ENCODE measurements at regions not wholly inside any gene's neighbourhood (a gene's known extent, or its start where the extent isn't known, plus 50 kb on each side); places are given as distances from the start of the nearest gene placed in this dataset.

- H4K20me1 ChIP-seq (ENCODE audit: control insufficient read depth, insufficient read depth, low read length, poor library complexity, severe bottlenecking), result no peaks in the 10 kb centered on the region
- H3K9me3 ChIP-seq (ENCODE audit: control extremely low read depth in 1 of 3, control insufficient read depth in 2 of 3, insufficient read depth in 1 of 3, low read length in 2 of 3), result peaks cover 0 to 11% (median 1%) of the 10 kb centered on the region in 3 donors
- Mint-ChIP-seq H3K9me3 (ENCODE audit: insufficient read depth) (peaks cover 9% of the 10 kb centered on the region), H3K27me3 (no peaks in the 10 kb centered on the region), H3K4me3 (no peak overlapping the region), H3K27ac (no peak overlapping the region), H3K4me1 (no peaks in the 10 kb centered on the region)
- no peaks in the 10 kb centered on the region for H3K4me1 ChIP-seq (ENCODE audit: control insufficient read depth in 2 of 2, insufficient read depth in 2 of 2, low read length in 2 of 2)
- DNase-seq, result no peak
- ChIA-PET POLR2A (no interaction called here), CTCF (no interaction called here)
- no peak overlapping the region for H2AFZ ChIP-seq (ENCODE audit: insufficient read depth, low read depth, low read length, poor library complexity, severe bottlenecking)
- H3K27ac ChIP-seq (ENCODE audit: low read length in 2 of 2), result no peak overlapping the region
- no peak for ATAC-seq (ENCODE audit: low read depth)
- no peaks in the 10 kb centered on the region for H3K79me2 ChIP-seq (ENCODE audit: control insufficient read depth, insufficient read depth, low read length)
- no CpG with 5 or more reads among the region's 1 CpG for WGBS (ENCODE audit: insufficient coverage)
- no peaks in the 10 kb centered on the region for H3K27me3 ChIP-seq (replicated peaks in 1 of 4; ENCODE audit: control extremely low read depth in 1 of 4, control insufficient read depth in 3 of 4, insufficient read depth in 4 of 4, low read length in 3 of 4)
- H3K4me2 ChIP-seq (replicated peaks; ENCODE audit: low read depth, low read length, poor library complexity, severe bottlenecking), result no peak overlapping the region
- intact Hi-C loops (cut with micrococcal nuclease), result no loop called here
- no peaks in the 10 kb centered on the region for H3K36me3 ChIP-seq (replicated peaks in 1 of 2; ENCODE audit: control extremely low read depth in 1 of 2, control insufficient read depth in 1 of 2, extremely low read depth in 1 of 2, insufficient read depth in 2 of 2, low read length in 1 of 2)
- no peak overlapping the region for H3K9ac ChIP-seq (ENCODE audit: low read length)
- no peak for TF ChIP-seq EZH2 (IDR thresholded peaks at IDR 0.05; ENCODE audit: borderline replicate concordance, insufficient read depth, low read depth, low read length, poor library complexity, severe bottlenecking)
- no peak overlapping the region for H3K4me3 ChIP-seq (ENCODE audit: control extremely low read depth in 1 of 5, extremely low read depth in 1 of 5, insufficient read depth in 1 of 5, low read depth in 2 of 5, low read length in 4 of 5)
Observed at GRCh38 chr14:43651896-43652295, 855.2 kb downstream of the FSCB start.

- Mint-ChIP-seq H3K4me3 (no peak overlapping the region), H3K4me1 (no peaks in the 10 kb centered on the region), H3K27me3 (no peaks in the 10 kb centered on the region), H3K9me3 (ENCODE audit: insufficient read depth) (peaks cover 9% of the 10 kb centered on the region), H3K27ac (no peak overlapping the region)
- Histone ChIP-seq H3K4me3 (ENCODE audit: control extremely low read depth in 1 of 5, extremely low read depth in 1 of 5, insufficient read depth in 1 of 5, low read depth in 2 of 5, low read length in 4 of 5) (no peak overlapping the region), H3K27me3 (replicated peaks in 1 of 4; ENCODE audit: control extremely low read depth in 1 of 4, control insufficient read depth in 3 of 4, insufficient read depth in 4 of 4, low read length in 3 of 4) (no peaks in the 10 kb centered on the region), H3K36me3 (replicated peaks in 1 of 2; ENCODE audit: control extremely low read depth in 1 of 2, control insufficient read depth in 1 of 2, extremely low read depth in 1 of 2, insufficient read depth in 2 of 2, low read length in 1 of 2) (no peaks in the 10 kb centered on the region), H3K79me2 (ENCODE audit: control insufficient read depth, insufficient read depth, low read length) (no peaks in the 10 kb centered on the region), H4K20me1 (ENCODE audit: control insufficient read depth, insufficient read depth, low read length, poor library complexity, severe bottlenecking) (no peaks in the 10 kb centered on the region), H2AFZ (ENCODE audit: insufficient read depth, low read depth, low read length, poor library complexity, severe bottlenecking) (no peak overlapping the region), H3K4me2 (replicated peaks; ENCODE audit: low read depth, low read length, poor library complexity, severe bottlenecking) (no peak overlapping the region), H3K27ac (ENCODE audit: low read length in 2 of 2) (no peak overlapping the region), H3K9ac (ENCODE audit: low read length) (no peak overlapping the region), H3K9me3 (ENCODE audit: control extremely low read depth in 1 of 3, control insufficient read depth in 2 of 3, insufficient read depth in 1 of 3, low read length in 2 of 3) (peaks cover 0 to 11% (median 1%) of the 10 kb centered on the region in 3 donors), H3K4me1 (ENCODE audit: control insufficient read depth in 2 of 2, insufficient read depth in 2 of 2, low read length in 2 of 2) (no peaks in the 10 kb centered on the region)
- DNase-seq (no peak), ATAC-seq (ENCODE audit: low read depth) (no peak)
- TF ChIP-seq EZH2 (IDR thresholded peaks at IDR 0.05; ENCODE audit: borderline replicate concordance, insufficient read depth, low read depth, low read length, poor library complexity, severe bottlenecking), result no peak
- TF ChIP-seq CTCF (IDR thresholded peaks at IDR 0.05), result no peak
- CTCF ChIA-PET, result no interaction called here
- POLR2A ChIA-PET, result no interaction called here
- 71% methylated on average over 4 of the region's 4 CpGs for WGBS (ENCODE audit: insufficient coverage)
- intact Hi-C loops (cut with micrococcal nuclease), result no loop called here
Observed at GRCh38 chr14:43651185-43651787, 855.8 kb downstream of the FSCB start.

All from B cell (primary cell).